ENCODE measurements at regions not wholly inside any gene's neighbourhood (a gene's known extent, or its start where the extent isn't known, plus 50 kb on each side); places are given as distances from the start of the nearest gene placed in this dataset.

DNA sequence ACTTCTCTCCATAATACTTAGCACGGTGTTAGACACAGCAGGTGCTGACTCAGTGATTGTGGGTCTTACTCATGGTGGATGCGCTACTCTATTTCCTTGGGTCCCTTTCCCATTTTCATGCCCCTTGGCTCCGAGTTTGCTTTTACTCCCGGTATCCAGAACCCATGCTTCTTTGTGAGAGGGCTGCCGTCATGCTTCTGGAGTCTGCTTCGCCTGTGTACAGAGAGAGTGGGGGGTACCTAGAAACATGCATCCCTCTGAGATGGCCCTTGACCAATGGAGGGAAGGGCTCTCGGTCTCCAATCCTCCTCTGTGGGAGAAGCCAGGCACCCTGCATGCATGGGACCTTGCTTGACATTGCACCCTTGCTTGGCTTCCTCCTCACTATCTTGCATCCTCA, 160.4 kb downstream of the NRN1 start:
- H3K27ac ChIP-seq (replicated peaks; ENCODE audit: low read length) = no peak overlapping the region
- H2AFZ ChIP-seq (ENCODE audit: low read length) = no peak overlapping the region
- H3K79me1 ChIP-seq (ENCODE audit: low read depth, low read length) = no peaks in the 10 kb centered on the region
- no peak overlapping the region for H2BK12ac ChIP-seq (ENCODE audit: low read length)
- H3K9me3 ChIP-seq (replicated peaks in 1 of 2; ENCODE audit: control insufficient read depth in 2 of 2, insufficient read depth in 1 of 2, low read depth in 1 of 2, low read length in 2 of 2) = peaks cover 0 to 9% of the 10 kb centered on the region in 2 donors
- no peak overlapping the region for H2BK15ac ChIP-seq (ENCODE audit: low read length)
- DNase-seq (ENCODE audit: low spot score) = no peak
- H3K4me2 ChIP-seq (ENCODE audit: insufficient read depth, low read length, poor library complexity, severe bottlenecking) = no peak overlapping the region
- H3K9ac ChIP-seq (ENCODE audit: low read depth, low read length, poor library complexity) = no peak overlapping the region
- peaks cover 0 to 17% (median 0%) of the 10 kb centered on the region in 3 experiments for H3K27me3 ChIP-seq (ENCODE audit: control insufficient read depth in 3 of 3, insufficient read depth in 3 of 3, low read depth in 1 of 3, low read length in 3 of 3)
- no peak overlapping the region for H2BK120ac ChIP-seq (ENCODE audit: low read depth, low read length)
- no peak overlapping the region for H3K4me3 ChIP-seq (ENCODE audit: low read length in 2 of 2)
- H3K18ac ChIP-seq (ENCODE audit: low read length) = no peak overlapping the region
- H4K91ac ChIP-seq (ENCODE audit: low read depth, low read length, poor library complexity) = no peak overlapping the region
- H3K4ac ChIP-seq (ENCODE audit: low read length) = no peak overlapping the region
- H2AK5ac ChIP-seq (ENCODE audit: low read depth, low read length) = peak overlapping the region; percentile 26
- no peak overlapping the region for H2BK5ac ChIP-seq (ENCODE audit: low read length)
- H3K23ac ChIP-seq (ENCODE audit: low read depth, low read length, poor library complexity) = no peak overlapping the region
- H4K8ac ChIP-seq (ENCODE audit: low read depth, low read length) = no peak overlapping the region
- H3K4me1 ChIP-seq (ENCODE audit: control insufficient read depth in 2 of 2, insufficient read depth in 1 of 2, low read depth in 1 of 2, low read length in 2 of 2) = peaks cover 6 to 16% of the 10 kb centered on the region in 2 donors
- no peak overlapping the region for H3K14ac ChIP-seq (ENCODE audit: low read length)
- no CpG with 5 or more reads among the region's 7 CpGs for WGBS, 2 donors (ENCODE audit: extremely low coverage in 2 of 2, insufficient read length in 2 of 2, insufficient replicate concordance in 1 of 2)
- H3K36me3 ChIP-seq (replicated peaks in 1 of 2; ENCODE audit: control insufficient read depth in 2 of 2, insufficient read depth in 2 of 2, low read length in 2 of 2) = no peaks in the 10 kb centered on the region

DNA sequence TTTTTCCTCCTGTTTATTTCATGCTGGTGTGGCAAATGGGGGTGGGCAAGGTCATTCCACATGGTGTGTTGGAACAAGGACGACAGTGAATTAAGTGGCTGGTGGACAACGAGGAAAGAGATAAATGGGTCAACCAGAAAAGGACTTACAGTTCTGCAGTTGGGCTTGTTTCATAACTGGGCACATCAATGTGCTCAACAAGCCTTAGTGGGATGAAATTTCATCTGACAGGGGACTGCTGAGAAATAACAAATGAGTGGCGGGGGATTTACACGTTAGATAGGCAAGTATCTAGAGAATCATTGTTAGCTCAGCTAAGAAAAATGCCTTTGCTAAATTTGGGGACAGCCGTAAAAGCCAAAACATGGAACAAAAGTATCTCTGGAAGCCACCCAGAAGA, 163.6 kb downstream of the NRN1 start:
- Histone ChIP-seq H3K4me2 (ENCODE audit: insufficient read depth, low read length, poor library complexity, severe bottlenecking) (no peak overlapping the region), H4K91ac (ENCODE audit: low read depth, low read length, poor library complexity) (no peak overlapping the region), H3K27me3 (ENCODE audit: control insufficient read depth in 3 of 3, insufficient read depth in 3 of 3, low read depth in 1 of 3, low read length in 3 of 3) (no peaks in the 10 kb centered on the region), H3K9ac (ENCODE audit: low read depth, low read length, poor library complexity) (no peak overlapping the region), H3K23ac (ENCODE audit: low read depth, low read length, poor library complexity) (no peak overlapping the region), H2BK5ac (ENCODE audit: low read length) (no peak overlapping the region), H3K36me3 (replicated peaks in 1 of 2; ENCODE audit: control insufficient read depth in 2 of 2, insufficient read depth in 2 of 2, low read length in 2 of 2) (no peaks in the 10 kb centered on the region), H2BK15ac (ENCODE audit: low read length) (no peak overlapping the region), H3K18ac (ENCODE audit: low read length) (no peak overlapping the region), H2AK5ac (ENCODE audit: low read depth, low read length) (no peak overlapping the region), H4K8ac (ENCODE audit: low read depth, low read length) (no peak overlapping the region), H3K4me3 (ENCODE audit: low read length in 2 of 2) (no peak overlapping the region), H2BK12ac (ENCODE audit: low read length) (no peak overlapping the region), H3K9me3 (replicated peaks in 1 of 2; ENCODE audit: control insufficient read depth in 2 of 2, insufficient read depth in 1 of 2, low read depth in 1 of 2, low read length in 2 of 2) (peaks cover 0 to 8% of the 10 kb centered on the region in 2 donors), H2AFZ (ENCODE audit: low read length) (no peak overlapping the region), H3K14ac (ENCODE audit: low read length) (no peak overlapping the region), H3K27ac (replicated peaks; ENCODE audit: low read length) (no peak overlapping the region), H2BK120ac (ENCODE audit: low read depth, low read length) (no peak overlapping the region), H3K79me1 (ENCODE audit: low read depth, low read length) (no peaks in the 10 kb centered on the region), H3K4me1 (ENCODE audit: control insufficient read depth in 2 of 2, insufficient read depth in 1 of 2, low read depth in 1 of 2, low read length in 2 of 2) (peaks cover 0 to 10% of the 10 kb centered on the region in 2 donors), H3K4ac (ENCODE audit: low read length) (no peak overlapping the region)
- no peak for DNase-seq (ENCODE audit: low spot score)
- WGBS, 2 donors (ENCODE audit: extremely low coverage in 2 of 2, insufficient read length in 2 of 2, insufficient replicate concordance in 1 of 2) = no CpG with 5 or more reads among the region's 5 CpGs

DNA sequence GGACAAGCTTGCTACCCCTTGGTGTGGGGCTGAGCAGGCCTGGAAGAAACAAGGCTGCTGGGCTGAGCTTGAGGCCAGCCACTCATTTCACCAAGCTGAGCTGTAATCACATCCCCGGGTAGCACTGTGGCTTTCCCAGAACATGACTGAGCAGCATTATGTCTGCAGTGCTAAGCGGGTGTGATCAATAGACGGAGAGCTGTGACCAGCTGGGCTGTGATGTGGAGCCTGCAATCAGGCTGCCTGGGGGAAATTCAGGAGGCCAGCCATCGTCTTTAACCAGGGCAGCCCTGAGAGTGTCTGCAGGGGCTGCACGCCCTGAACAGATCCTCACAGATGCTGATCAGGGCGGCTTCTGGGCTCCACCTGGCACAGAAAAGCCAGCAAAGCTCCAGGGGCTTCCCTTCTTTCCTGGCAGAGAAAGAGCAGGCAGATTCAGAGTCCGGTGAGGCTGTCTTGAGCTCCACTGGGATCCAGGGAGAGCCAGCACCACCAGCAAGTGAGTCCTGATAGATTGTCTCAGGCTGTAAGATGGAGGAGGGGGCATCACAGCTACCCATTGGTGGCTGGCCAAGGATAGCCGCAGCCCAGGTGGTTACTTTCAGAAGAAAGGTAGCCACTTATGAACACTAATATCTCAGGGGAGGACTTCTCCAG, 165.9 kb downstream of the NRN1 start:
- Histone ChIP-seq H3K4me3 (ENCODE audit: low read length in 2 of 2) (no peak overlapping the region), H2BK120ac (ENCODE audit: low read depth, low read length) (no peak overlapping the region), H3K27ac (replicated peaks; ENCODE audit: low read length) (no peak overlapping the region), H3K4me2 (ENCODE audit: insufficient read depth, low read length, poor library complexity, severe bottlenecking) (no peak overlapping the region), H3K27me3 (ENCODE audit: control insufficient read depth in 3 of 3, insufficient read depth in 3 of 3, low read depth in 1 of 3, low read length in 3 of 3) (no peaks in the 10 kb centered on the region), H3K18ac (ENCODE audit: low read length) (peak overlapping the region; percentile 86), H3K9ac (ENCODE audit: low read depth, low read length, poor library complexity) (no peak overlapping the region), H3K36me3 (replicated peaks in 1 of 2; ENCODE audit: control insufficient read depth in 2 of 2, insufficient read depth in 2 of 2, low read length in 2 of 2) (no peaks in the 10 kb centered on the region), H2AK5ac (ENCODE audit: low read depth, low read length) (no peak overlapping the region), H2BK12ac (ENCODE audit: low read length) (no peak overlapping the region), H3K4ac (ENCODE audit: low read length) (no peak overlapping the region), H3K9me3 (replicated peaks in 1 of 2; ENCODE audit: control insufficient read depth in 2 of 2, insufficient read depth in 1 of 2, low read depth in 1 of 2, low read length in 2 of 2) (peaks cover 0 to 6% of the 10 kb centered on the region in 2 donors), H3K23ac (ENCODE audit: low read depth, low read length, poor library complexity) (no peak overlapping the region), H3K4me1 (ENCODE audit: control insufficient read depth in 2 of 2, insufficient read depth in 1 of 2, low read depth in 1 of 2, low read length in 2 of 2) (peaks cover 0 to 10% of the 10 kb centered on the region in 2 donors), H4K91ac (ENCODE audit: low read depth, low read length, poor library complexity) (peak overlapping the region; percentile 58), H2BK15ac (ENCODE audit: low read length) (peak overlapping the region; percentile 79), H4K8ac (ENCODE audit: low read depth, low read length) (peak overlapping the region; percentile 19), H2BK5ac (ENCODE audit: low read length) (no peak overlapping the region), H2AFZ (ENCODE audit: low read length) (no peak overlapping the region), H3K79me1 (ENCODE audit: low read depth, low read length) (no peaks in the 10 kb centered on the region), H3K14ac (ENCODE audit: low read length) (peak overlapping the region; percentile 77)
- WGBS, 2 donors (ENCODE audit: extremely low coverage in 2 of 2, insufficient read length in 2 of 2, insufficient replicate concordance in 1 of 2) = no CpG with 5 or more reads among the region's 8 CpGs
- no peak for DNase-seq (ENCODE audit: low spot score)

DNA sequence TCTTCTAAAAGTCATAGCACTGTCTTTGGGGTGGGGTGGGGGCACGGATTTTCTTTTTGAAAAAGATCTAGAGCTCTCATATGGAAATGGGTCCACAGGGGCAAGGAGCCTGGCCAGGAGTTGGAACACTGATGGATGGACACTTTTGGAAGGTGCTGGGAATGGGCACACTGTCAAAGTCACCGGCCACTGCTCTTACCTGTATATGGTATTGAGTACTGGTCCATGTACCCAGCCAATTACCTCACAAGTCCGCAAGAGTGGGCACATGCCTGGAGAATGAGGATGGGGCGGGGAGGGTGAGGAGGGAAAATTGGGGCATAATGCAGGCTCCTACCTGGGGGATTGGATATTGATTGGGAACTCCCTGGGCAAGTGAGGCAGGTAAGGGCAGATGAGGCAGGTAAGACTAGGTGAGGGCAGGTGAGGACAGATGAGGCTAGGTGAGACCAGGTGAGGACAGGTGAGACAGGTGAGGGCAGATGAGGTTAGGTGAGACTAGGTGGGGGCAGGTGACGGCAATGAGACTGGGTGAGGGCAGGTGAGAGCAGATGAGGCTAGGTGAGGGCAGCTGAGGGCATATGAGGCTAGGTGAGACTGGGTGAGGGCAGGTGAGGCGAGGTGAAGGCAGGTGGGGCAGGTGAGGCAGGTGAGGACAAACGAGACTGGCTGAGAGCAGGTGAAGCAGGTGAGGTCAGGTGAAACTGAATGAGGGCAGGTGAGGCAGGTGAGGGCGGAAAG, 167.9 kb downstream of the NRN1 start:
- Histone ChIP-seq H3K36me3 (replicated peaks in 1 of 2; ENCODE audit: control insufficient read depth in 2 of 2, insufficient read depth in 2 of 2, low read length in 2 of 2) (no peaks in the 10 kb centered on the region), H3K4me3 (ENCODE audit: low read length in 2 of 2) (peak overlapping the region in 1 of 2 donors; percentile 10), H3K14ac (ENCODE audit: low read length) (no peak overlapping the region), H4K91ac (ENCODE audit: low read depth, low read length, poor library complexity) (no peak overlapping the region), H2BK12ac (ENCODE audit: low read length) (peak overlapping the region; percentile 99), H3K4ac (ENCODE audit: low read length) (peak overlapping the region; percentile 78), H3K9ac (ENCODE audit: low read depth, low read length, poor library complexity) (peak overlapping the region; percentile 55), H3K27ac (replicated peaks; ENCODE audit: low read length) (no peak overlapping the region), H3K79me1 (ENCODE audit: low read depth, low read length) (no peaks in the 10 kb centered on the region), H3K23ac (ENCODE audit: low read depth, low read length, poor library complexity) (peak overlapping the region; percentile 94), H3K4me2 (ENCODE audit: insufficient read depth, low read length, poor library complexity, severe bottlenecking) (no peak overlapping the region), H4K8ac (ENCODE audit: low read depth, low read length) (no peak overlapping the region), H3K18ac (ENCODE audit: low read length) (peak overlapping the region; percentile 78), H3K4me1 (ENCODE audit: control insufficient read depth in 2 of 2, insufficient read depth in 1 of 2, low read depth in 1 of 2, low read length in 2 of 2) (peaks cover 0 to 15% of the 10 kb centered on the region in 2 donors), H2BK5ac (ENCODE audit: low read length) (peak overlapping the region; percentile 87), H2BK15ac (ENCODE audit: low read length) (peak overlapping the region; percentile 60), H2AK5ac (ENCODE audit: low read depth, low read length) (peak overlapping the region; percentile 79), H2BK120ac (ENCODE audit: low read depth, low read length) (no peak overlapping the region), H2AFZ (ENCODE audit: low read length) (no peak overlapping the region), H3K9me3 (replicated peaks in 1 of 2; ENCODE audit: control insufficient read depth in 2 of 2, insufficient read depth in 1 of 2, low read depth in 1 of 2, low read length in 2 of 2) (peaks cover 0 to 6% of the 10 kb centered on the region in 2 donors), H3K27me3 (ENCODE audit: control insufficient read depth in 3 of 3, insufficient read depth in 3 of 3, low read depth in 1 of 3, low read length in 3 of 3) (no peaks in the 10 kb centered on the region)
- no CpG with 5 or more reads among the region's 8 CpGs for WGBS, 2 donors (ENCODE audit: extremely low coverage in 2 of 2, insufficient read length in 2 of 2, insufficient replicate concordance in 1 of 2)
- no peak for DNase-seq (ENCODE audit: low spot score)

Measured in neuronal stem cell (in vitro differentiated cells).